A673 (cell line): ENCODE measurements at regions not wholly inside any gene's neighbourhood (a gene's known extent, or its start where the extent isn't known, plus 50 kb on each side); places are given as distances from the start of the nearest gene placed in this dataset.

Experiments used
- BruUV-seq: library from RNA; stranded (reverse); fragments of 400-500 nt; replicated peaks from 2 replicates; lab custom pipeline; 2021; lab: Mats Ljungman, UMichigan
- CTCF ChIA-PET: fragments of 300-600 bp; sonication (Branson Sonifier 250); formaldehyde crosslinking; loops from one replicate; lab custom pipeline; 2022; ENCODE audit warnings: antibody characterized with exemption; lab: Charles Lee
- POLR2A ChIA-PET: fragments of 300-600 bp; sonication (Branson Sonifier 250); formaldehyde crosslinking; loops from one replicate; lab custom pipeline; 2022; ENCODE audit warnings: antibody characterized with exemption; ENCODE audit not compliant: low non-redundant PET; lab: Charles Lee
- DNase-seq: peaks from one replicate; pipeline ENCODE4 v3.0.0-alpha.2; 2015; ENCODE audit warnings: low spot score
- H3K27ac ChIP-seq: fragments of 200-600 bp; sonication (generic); 2 replicates; pipeline ENCODE4 v1.5.1; 2016; ENCODE audit warnings: mixed run types, low read depth, mild to moderate bottlenecking, mixed read lengths, antibody characterized with exemption, low read length; ENCODE audit not compliant: poor library complexity, severe bottlenecking
- H3K27me3 ChIP-seq: fragments of 200-600 bp; sonication (generic); replicated peaks from 2 replicates; pipeline ENCODE4 v1.6.1; 2017; ENCODE audit warnings: mixed run types, low read depth, mild to moderate bottlenecking, mixed read lengths, antibody characterized with exemption, low read length; ENCODE audit not compliant: insufficient read depth, poor library complexity
- H3K36me3 ChIP-seq: fragments of 200-600 bp; sonication (generic); 2 replicates; pipeline ENCODE4 v1.6.1; 2016; ENCODE audit warnings: mixed run types, mild to moderate bottlenecking, mixed read lengths, antibody characterized with exemption, low read length; ENCODE audit not compliant: insufficient read depth, poor library complexity, severe bottlenecking
- H3K4me1 ChIP-seq: fragments of 200-600 bp; sonication (generic); 2 replicates; pipeline ENCODE4 v1.6.1; 2017; ENCODE audit warnings: mixed run types, mild to moderate bottlenecking, mixed read lengths, antibody characterized with exemption, low read length; ENCODE audit not compliant: insufficient read depth, poor library complexity, severe bottlenecking
- H3K4me3 ChIP-seq: fragments of 200-600 bp; sonication (generic); 2 replicates; pipeline ENCODE4 v1.5.1; 2016; ENCODE audit warnings: low read depth, mixed run types, mild to moderate bottlenecking, mixed read lengths, low read length; ENCODE audit not compliant: poor library complexity, severe bottlenecking
- H3K9me3 ChIP-seq: fragments of 200-600 bp; sonication (generic); 2 replicates; pipeline ENCODE4 v1.6.1; 2016; ENCODE audit warnings: mixed run types, low read depth, mild to moderate bottlenecking, mixed read lengths, antibody characterized with exemption, low read length; ENCODE audit not compliant: poor library complexity, severe bottlenecking
- CTCF ChIP-seq: fragments of 300-800, 200-600 bp; sonication (generic); conservative IDR thresholded peaks from 2 replicates; pipeline ENCODE4 v1.5.1; 2017; ENCODE audit warnings: low read depth, mild to moderate bottlenecking, antibody characterized with exemption, low read length, moderate library complexity, mixed read lengths
- EZH2 ChIP-seq: fragments of 200-600 bp; sonication (generic); IDR thresholded peaks from 2 replicates; pipeline ENCODE4 v1.6.1; 2017; ENCODE audit warnings: borderline replicate concordance, low read depth, mild to moderate bottlenecking, mixed read lengths, antibody characterized with exemption, low read length; ENCODE audit not compliant: poor library complexity, severe bottlenecking
- intact Hi-C: fragments of 100-400 bp; cut with micrococcal nuclease; formaldehyde crosslinking; loops from one replicate; pipeline ENCODE4 v1.10.0; 2022; ENCODE audit not compliant: unreplicated experiment

GRCh38 chr9:38256461-38256860, 136.0 kb upstream of the ALDH1B1 start:
- DNase-seq, result no peak
- Histone ChIP-seq H3K4me1 (no peaks in the 10 kb centered on the region), H3K4me3 (no peak overlapping the region), H3K9me3 (no peaks in the 10 kb centered on the region), H3K27me3 (no peaks in the 10 kb centered on the region), H3K36me3 (no peaks in the 10 kb centered on the region), H3K27ac (no peak overlapping the region)
- BruUV-seq, result no TSS peak
- no peak for TF ChIP-seq CTCF
- no peak for TF ChIP-seq EZH2
- POLR2A ChIA-PET, result no interaction called here
- CTCF ChIA-PET, result no interaction called here
- intact Hi-C loops, result no loop called here

- no peak overlapping the region for H3K4me3 ChIP-seq
- ChIA-PET CTCF (no interaction called here), POLR2A (no interaction called here)
- BruUV-seq, result no TSS peak
- no peaks in the 10 kb centered on the region for H3K9me3 ChIP-seq
- H3K36me3 ChIP-seq, result no peaks in the 10 kb centered on the region
- intact Hi-C loops, result no loop called here
- H3K4me1 ChIP-seq, result no peaks in the 10 kb centered on the region
- H3K27ac ChIP-seq, result no peak overlapping the region
- H3K27me3 ChIP-seq, result no peaks in the 10 kb centered on the region
- DNase-seq, result no peak
- TF ChIP-seq CTCF (no peak), EZH2 (no peak)
These were observed 136.9 kb upstream of the ALDH1B1 start for GRCh38 chr9:38255599-38255998.

GRCh38 chr9:38254756-38255155, 137.7 kb upstream of the ALDH1B1 start:
- POLR2A ChIA-PET, result no interaction called here
- intact Hi-C loops, result no loop called here
- no TSS peak for BruUV-seq
- DNase-seq, result no peak
- Histone ChIP-seq H3K9me3 (no peaks in the 10 kb centered on the region), H3K27me3 (no peaks in the 10 kb centered on the region), H3K4me1 (no peaks in the 10 kb centered on the region), H3K36me3 (no peaks in the 10 kb centered on the region), H3K27ac (no peak overlapping the region), H3K4me3 (no peak overlapping the region)
- CTCF ChIA-PET, result no interaction called here
- no peak for TF ChIP-seq CTCF
- no peak for TF ChIP-seq EZH2
